HPDE6-E6E7 (cell line): ENCODE measurements at regions not wholly inside any gene's neighbourhood (a gene's known extent, or its start where the extent isn't known, plus 50 kb on each side); places are given as distances from the start of the nearest gene placed in this dataset.
"Not testable (repeated sequence)": the region's sequence is repeated elsewhere in the genome, so short reads cannot be mapped to it uniquely, and the experiment has no call there.

Experiments used
- DNase-seq: peaks from one replicate; pipeline ENCODE4 v3.0.0; 2011; ENCODE audit warnings: missing footprints; ENCODE audit errors: extremely low spot score

DNA sequence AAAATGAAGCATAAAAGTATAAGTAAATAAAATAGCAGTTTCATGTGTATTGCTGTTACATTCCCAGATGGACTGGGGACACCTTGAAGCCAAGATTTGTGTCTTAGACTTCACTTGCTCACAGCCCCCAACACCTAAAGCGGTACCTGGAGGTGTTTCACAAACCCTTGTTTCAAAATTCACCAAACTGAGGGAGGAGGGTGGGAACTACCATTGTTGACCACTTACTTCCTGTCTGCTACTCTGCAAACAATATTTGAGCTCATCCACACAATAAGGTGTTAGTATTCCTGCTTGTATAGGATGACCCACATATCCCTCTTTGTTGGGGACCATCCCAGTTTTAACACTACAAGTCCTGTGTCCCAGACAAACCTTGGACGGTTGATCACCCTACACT is 115.9 kb upstream of the SYT6 start:
- no peak for DNase-seq

DNA sequence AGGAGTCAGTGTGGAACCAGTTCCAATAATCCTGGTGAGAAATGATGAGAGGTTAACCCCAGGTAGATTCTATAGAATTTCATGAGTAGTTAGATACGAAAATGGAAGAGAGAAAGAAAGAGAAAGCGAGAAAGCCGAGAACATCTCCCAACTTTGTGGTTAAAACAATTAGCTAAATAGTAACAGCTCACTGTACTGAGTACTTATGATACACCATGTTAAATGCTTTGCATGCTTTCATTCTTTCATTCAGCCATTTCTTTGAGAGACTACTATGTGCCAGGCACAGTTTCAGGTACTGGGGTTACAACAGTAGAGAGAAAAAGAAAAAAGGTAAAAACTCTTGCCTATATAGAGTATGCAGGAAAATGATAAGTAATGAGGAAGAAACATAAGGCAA is 109.7 kb upstream of the SYT6 start:
- no peak for DNase-seq

DNA sequence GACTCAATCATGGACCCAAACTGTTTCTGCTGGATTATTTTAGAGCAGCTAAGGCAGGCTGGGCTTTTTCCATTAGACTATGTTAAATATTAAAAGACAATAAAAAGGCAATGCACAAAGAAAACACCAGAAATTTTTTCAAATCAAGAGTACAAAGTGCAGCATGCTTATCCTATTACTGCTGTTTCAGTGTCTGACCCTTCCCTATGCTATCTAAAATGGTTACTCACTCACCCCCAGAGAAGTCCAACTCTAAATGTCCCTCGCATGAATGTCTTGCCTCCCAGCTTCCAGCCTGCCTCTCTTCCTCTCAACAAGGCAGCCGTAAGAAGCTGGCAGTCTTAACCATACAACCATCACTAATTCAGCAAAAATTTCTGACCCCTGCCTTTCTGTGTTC is 108.7 kb upstream of the SYT6 start:
- no peak for DNase-seq

DNA sequence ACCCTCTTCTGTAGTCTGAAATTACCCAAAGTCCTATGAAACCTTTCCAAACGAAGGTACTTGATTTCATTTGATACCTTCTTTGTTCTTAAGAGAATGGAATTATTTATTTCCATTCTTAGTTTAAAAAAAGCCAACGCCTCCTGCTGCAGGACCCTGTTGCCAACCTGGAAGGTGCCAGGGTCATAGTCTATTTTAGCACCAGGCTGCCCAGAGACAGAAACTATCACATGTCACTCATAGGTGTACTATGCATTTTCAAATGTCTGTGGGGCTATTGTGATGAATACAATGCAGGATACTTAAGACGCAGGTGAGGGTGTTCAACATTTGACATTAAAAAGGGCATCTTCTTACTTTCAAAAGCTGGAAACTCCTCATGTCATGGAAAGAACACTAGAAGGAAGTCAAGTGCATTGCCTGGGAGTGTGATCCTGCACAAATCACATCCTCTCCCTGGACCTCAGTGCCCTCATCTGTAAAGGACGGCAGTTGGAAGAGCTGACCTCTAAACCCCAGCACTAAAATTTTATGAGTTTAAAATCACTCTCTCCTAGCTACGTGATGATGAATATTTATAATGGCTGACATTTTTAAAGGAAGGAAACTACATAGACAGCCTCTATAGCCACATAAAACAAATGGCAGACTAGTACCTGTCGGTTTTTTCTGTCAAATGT is 107.3 kb upstream of the SYT6 start:
- DNase-seq: no peak

DNA sequence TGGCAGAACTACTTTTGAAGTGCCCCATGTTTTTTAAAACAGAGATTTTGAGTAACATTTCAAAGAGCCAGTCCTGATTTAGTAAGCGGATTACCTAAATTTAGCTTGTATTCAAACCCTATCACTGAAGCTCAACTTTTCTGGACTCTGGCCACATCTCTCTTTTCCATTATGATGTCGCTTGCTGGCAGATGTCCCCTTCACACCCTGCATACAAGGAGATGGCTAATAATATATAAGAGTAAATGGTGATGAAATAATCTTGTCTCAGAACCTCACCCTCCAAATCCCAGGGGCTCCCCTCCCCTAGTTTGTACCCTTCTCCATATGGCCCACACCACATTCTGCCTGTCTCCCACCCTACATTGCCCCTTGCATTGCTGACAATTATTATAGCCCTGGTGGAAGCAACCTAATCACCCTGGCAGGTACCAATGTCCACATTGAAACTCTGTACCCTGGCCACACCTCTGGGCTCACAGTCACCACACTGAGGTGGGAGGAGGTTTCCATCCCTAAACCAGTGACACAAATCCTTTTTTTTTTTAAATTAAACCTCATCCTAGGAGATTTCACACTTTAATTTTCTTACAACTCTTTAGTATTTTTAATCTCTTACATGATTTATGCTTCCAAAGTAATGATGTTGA is 106.0 kb upstream of the SYT6 start:
- DNase-seq: no peak

DNA sequence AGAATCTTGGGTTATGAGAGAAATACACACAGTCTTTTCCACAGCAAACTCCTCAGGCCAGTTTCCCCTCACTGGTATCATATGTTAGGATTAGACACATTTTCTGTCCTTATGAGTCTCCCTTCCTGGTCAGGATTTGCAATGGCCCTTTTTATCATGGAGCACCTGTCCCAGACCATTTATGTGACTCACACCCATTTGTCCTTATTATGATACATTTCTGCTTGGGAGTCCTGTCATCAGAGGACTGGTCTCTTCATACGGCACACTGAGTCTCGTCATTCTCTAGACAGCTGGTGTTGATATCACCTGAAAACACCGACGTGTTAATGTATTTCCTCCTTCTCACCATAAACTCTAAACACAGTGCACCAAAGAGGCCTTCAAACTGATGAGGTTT is 105.0 kb upstream of the SYT6 start:
- DNase-seq: no peak

DNA sequence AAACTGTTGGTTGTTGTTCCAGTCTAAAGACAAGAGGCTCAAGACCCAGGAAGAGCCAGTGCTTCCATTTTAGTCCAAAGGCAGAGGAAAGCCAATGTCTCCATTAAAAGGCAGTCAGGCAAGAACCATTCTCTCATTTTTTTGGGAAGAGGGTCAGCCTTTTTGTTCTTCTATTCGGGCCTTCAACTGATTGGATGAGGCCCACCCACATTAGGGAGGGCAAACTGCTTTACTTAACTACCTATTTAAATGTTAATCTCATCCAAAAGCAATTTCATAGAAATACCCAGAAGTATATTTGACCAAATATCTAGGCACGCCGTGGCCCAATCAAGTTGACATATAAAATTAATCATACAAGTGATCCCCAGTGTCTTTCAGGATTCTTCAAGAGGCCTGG is 104.4 kb upstream of the SYT6 start:
- DNase-seq: no peak

DNA sequence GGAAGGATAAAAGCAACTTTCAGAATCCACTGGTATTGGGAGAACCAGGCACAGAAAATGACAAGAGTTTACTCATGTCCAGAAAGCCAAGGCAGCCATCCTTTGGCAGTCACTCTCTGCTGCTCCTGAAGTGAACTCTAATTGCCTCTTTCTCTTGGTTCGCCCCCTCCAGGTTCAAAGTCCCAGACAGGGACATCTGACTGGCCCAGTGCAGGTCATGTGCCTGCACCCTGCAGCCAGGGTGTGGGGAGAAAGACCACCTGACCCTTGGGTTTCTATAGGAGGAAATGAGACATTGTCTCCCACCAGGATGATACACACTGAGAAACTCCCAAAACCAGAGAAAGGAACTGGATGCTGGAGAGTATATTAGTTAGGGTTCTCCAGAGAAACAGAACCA is 103.9 kb upstream of the SYT6 start:
- no peak for DNase-seq

DNA sequence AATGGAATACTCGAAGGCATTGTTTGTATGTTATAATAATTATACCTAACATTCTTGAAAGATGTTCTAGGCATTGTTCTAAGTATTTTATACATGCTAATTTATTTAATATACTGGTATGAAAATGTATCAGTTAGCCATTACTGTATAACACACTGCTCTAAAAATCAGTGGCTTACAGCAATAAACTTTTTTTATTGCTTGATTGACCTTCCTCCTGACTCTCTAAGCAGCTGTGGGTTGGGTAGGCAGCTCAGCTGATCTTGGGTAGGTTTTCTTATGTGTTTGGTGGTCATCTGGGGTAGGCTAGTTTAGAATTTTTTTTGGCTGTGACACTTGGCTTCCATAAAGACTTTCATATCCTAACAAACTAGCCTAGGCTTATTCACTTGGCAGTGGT is 100.2 kb upstream of the SYT6 start:
- DNase-seq: no peak

DNA sequence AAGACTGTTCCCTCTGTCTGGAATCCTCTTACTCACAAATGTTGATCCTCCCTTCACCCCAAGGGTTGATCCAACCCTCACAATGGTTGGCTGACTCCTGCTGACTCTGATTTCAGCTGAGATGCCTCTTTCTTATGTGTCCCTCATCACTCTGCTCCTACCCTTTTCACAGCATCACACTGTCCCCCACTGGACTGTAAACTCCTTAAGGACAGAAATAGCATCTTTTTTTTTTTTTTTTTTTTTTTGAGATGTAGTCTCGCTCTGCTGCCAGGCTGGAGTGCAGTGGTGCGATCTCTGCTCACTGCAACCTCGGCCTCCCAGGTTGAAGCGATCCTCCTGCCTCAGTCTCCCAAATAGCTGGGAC is 97.9 kb upstream of the SYT6 start:
- no peak for DNase-seq

DNA sequence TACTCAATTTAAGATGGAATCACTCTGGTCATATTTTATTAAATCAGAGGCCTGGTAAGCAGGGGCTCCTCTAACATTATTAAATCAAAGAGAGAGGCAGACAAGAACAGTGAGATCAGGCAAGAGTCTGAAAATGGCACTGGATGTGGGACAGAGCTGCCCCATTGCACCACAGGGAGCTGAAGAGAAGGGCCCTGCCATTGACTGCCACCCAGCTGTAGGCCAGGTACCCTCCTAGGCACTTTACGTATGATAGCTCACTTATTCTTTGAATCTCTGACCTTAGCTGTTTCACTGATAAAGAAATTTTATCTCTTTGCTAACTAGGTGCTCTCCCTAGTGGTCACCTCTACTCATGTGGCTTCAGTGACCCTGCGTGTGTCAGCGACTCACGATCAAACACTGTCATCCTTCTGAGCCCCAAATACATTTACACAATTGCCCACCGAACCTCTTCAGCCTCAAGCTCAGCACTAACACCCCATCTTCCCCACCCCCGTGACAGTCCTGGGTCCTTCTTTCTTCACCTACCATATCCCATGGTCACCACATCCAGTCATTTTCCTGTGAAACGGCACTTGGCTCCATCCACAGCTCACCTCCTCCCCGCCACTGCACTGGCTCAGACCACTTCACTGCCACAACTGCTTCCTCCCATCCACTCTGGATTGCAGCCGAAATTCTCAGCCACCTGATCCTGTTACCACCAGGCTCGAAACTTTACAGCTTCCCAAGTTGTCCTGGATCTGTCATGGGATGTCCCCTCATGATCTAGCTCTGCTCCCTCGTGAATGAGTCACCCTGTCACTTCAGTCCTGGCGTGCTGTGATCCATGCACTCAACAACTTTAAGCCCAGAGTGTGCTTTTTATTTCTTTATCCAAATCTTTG is 97.3 kb upstream of the SYT6 start:
- no peak for DNase-seq

DNA sequence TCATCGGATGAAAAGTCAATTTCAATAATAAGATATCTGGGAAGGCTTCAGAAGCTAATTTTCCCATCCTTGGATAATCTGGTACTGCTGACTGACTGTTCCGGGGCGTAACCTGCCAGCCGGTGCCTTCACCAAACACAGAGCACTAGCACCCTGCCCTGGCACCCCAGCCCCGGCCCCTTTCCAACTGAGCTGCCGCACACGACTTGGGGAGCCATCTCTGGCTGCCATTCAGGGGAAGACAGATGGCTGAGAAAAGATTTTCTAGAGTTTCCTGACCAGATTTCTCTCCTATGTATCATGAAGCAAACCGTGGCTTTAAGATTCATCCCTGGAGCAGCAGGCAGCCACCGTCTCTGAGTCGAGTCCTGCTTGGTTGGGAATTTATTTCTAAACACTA is 96.0 kb upstream of the SYT6 start:
- DNase-seq: no peak

DNA sequence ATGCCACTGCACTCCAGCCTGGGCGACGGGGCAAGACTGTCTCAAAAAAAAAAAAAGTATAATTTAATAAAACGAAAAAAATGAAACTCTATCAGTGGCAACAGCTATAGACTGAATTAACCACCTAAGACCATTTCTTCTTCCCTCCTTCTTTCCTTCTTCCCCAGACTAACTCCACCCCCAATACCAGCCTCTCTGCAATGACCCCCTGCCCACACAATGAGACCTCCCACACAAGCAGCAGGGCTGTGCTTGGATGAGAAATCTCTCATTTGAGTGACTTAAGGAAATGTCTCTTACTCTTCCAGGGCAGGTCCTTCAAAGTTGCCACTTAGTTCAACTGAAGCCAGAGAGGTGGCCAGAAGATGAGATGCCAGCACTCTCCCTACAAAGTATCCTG is 94.5 kb upstream of the SYT6 start:
- no peak for DNase-seq

DNA sequence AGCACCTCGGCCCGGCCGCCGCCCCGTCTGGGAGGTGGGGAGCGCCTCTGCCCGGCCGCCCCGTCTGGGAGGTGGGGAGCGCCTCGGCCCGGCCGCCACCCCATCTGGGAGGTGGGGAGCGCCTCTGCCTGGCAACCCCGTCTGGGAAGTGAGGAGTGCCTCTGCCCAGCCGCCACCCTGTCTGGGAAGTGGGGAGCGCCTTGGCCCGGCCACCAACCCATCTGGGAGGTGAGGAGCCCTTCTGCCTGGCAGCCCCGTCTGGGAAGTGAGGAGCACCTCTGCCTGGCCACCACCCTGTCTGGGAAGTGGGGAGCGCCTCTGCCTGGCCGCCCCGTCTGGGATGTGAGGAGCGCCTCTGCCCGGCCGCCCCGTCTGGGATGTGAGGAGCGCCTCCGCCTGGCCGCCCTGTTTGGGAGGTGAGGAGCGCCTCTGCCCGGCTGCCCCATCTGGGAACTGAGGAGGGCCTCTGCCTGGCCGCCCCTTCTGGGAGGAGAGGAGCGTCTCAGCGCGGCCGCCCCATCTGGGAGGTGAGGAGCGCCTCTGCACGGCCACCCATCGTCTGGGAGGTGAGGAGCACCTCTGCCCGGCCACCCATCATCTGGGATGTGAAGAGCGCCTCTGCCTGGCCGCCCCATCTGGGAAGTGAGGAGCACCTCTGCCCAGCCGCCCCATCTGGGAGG is 89.0 kb upstream of the SYT6 start:
- not testable (repeated sequence) for DNase-seq

DNA sequence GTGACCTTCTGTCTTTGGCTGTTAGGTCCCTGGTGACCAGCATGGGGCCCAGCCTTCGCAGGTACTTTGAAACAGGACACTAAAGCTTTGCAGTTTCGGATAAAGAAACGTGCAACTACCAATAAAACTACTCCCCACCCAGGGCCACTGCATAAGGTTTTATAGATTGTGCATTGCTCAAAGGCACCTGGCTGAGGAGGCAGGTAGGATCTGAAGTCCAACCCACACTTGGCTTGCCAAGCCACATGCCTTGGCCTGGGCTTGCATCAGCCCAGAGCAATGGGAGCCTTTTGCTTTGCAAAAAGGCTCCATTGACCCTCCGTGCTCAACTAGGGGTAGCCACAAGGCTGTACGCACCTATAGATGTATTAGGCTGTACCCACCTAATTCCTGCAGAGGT is 84.4 kb upstream of the SYT6 start:
- no peak for DNase-seq

DNA sequence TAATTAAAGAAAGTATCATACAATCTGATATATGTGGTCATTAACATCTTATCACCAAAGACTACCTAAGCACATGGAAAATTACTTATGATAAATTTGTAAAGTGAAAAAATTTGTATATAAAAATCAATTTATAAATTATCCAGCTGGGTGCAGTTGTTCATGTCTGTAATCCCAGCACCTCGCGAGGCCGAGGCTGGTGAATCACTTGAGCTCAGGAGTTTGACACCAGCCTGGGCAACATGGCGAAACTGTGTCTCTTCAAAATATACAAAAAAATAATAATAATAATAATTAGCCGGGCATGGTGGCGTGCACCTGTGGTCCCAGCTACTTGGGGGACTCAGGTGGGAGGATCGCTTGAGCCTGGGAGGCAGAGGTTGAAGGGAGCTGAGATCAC is 82.8 kb upstream of the SYT6 start:
- no peak for DNase-seq

DNA sequence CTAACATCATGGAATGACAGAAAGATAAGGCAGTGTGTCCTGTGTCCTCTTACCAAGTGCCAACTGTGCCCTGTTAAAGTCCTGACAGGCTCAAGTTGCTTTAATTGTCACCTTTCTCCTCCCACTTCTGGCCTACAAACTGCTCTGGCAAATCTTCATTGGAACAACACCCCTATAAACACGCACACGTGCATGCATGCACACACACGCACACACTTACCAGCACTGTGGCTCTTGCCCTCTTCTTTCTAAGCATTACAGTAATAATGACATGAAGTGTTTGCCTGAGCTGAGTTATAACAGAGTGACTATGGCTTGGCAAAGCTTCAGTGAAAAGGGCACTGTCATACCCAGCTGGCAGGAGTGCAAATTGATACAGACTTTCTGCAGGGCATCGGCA is 82.3 kb upstream of the SYT6 start:
- no peak for DNase-seq

DNA sequence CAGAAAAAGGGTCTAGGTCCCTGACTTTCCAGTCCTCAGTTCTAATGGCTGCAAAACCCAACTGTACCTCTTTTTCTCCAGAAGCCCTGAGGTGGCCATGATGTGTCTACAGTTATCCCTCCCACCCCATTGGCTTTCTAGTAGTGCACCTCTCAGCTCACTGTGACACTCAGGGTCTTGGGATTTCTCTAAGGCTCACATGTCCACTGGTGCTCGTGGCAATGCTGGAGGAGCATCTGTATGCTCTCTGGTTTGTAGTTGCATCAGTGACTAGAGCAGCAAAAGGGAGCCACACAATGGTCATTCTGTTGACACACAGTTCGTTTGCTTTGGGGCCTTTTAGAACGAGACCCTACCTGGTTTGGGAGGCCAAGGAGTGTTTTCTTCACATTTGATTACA is 81.6 kb upstream of the SYT6 start:
- no peak for DNase-seq

DNA sequence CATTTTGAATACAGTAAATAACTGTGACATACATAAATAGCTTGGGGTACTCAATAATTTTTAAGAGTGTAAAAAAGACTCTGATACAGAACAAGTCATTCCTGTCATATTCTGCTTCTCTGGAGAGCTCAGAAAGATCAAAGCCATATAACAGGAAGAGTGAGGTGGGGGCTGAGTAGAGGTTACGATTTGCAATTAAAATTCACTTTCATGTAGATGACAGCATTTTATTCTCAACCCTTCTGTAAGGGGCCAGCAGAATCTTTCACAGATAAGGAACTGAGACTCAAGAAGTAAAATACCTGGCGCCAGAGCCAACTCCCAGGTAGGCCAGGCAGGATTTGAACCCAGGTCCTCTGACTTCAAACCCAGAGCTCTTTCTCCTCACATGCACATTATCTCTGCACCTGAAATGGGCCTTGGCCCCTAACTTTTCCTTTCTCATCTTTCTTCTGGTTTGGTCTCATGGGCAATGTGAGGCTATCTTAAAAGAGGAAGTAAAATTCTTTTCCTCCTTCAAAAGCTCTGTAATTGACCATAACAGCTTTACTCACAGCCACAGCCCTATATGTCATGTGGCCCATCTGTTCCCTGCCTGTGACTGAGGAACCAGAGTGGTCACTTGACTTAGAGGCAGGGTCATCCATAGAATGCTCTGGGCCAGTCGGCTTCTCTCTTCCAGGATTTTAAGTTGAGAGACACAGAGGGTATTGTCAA is 80.9 kb upstream of the SYT6 start:
- no peak for DNase-seq

DNA sequence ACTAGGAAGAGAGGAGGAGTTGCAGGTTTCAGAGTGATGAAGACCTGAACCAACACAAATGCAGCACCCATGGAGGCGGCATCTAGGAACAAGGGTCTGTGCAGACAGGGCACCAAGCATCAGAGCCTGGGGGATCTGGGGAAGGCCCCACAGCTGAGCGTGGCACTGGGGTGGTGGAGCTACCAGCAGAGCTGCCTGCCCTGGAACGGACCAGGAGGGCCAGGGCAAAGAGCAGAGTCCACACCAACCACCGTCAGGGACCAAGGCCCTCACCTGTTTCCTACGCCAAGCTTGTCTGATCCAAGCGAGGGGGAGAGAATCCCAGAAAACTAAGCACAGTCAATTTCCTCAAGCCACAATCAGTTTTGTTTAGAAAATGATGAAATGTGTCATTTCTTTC is 79.0 kb upstream of the SYT6 start:
- no peak for DNase-seq

DNA sequence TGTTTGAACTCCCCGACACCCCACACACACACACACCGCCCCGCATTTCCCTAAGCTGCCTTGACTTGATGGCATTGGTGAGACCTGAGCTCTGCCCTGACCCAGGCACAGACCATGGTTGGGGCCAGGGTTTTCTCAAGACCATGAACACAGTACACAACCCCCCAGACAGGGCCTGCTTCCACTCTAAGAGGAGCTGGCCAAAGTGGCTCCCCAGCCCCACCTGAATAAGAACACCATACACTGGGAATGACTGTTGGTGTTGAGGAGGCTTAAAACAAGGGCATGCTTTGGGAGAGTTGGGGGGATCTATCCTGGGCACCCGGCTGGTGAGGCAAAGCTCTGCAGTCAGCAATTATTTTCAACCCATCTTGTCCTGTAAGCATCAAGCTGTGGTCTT is 77.6 kb upstream of the SYT6 start:
- no peak for DNase-seq

DNA sequence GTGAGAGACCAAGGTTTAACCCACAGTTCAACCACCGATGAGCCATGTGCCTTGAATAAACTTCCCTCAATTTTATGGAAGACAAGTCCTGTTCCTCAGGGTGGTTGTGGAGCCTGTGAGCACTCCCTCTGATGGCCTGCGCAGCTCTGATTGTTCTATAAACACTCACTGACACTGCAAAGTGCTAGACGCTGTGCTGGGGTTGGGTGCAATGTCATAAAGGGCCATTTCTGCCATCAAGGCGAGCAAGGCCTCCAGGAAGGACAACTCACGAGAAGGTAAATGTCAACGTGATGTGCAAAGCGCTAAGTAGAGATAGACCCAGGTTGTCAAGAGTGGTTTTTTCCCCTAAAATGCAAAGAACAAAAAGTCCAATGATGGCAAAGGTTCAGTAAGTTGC is 75.7 kb upstream of the SYT6 start:
- no peak for DNase-seq
